Liver (tissue), 2 donors: ENCODE measurements at regions not wholly inside any gene's neighbourhood (a gene's known extent, or its start where the extent isn't known, plus 50 kb on each side); places are given as distances from the start of the nearest gene placed in this dataset.

Source experiments
- MAX ChIP-seq: IDR thresholded peaks from 2 replicates; pipeline ENCODE4 v1.6.1; 2016; ENCODE audit warnings: antibody characterized with exemption
- REST ChIP-seq: IDR thresholded peaks from 2 replicates; pipeline ENCODE4 v1.6.1; 2016; ENCODE audit warnings: antibody characterized with exemption, mild to moderate bottlenecking
- TF ChIP-seq, protein P1 (sequence below): fragments of 150-350 bp; IDR thresholded peaks from 2 replicates; pipeline ENCODE4 v1.5.1; 2017; ENCODE audit warnings: improper control_type of control experiment, low read depth, low read length; ENCODE audit not compliant: missing input control
- donor health status: healthy.

DNA sequence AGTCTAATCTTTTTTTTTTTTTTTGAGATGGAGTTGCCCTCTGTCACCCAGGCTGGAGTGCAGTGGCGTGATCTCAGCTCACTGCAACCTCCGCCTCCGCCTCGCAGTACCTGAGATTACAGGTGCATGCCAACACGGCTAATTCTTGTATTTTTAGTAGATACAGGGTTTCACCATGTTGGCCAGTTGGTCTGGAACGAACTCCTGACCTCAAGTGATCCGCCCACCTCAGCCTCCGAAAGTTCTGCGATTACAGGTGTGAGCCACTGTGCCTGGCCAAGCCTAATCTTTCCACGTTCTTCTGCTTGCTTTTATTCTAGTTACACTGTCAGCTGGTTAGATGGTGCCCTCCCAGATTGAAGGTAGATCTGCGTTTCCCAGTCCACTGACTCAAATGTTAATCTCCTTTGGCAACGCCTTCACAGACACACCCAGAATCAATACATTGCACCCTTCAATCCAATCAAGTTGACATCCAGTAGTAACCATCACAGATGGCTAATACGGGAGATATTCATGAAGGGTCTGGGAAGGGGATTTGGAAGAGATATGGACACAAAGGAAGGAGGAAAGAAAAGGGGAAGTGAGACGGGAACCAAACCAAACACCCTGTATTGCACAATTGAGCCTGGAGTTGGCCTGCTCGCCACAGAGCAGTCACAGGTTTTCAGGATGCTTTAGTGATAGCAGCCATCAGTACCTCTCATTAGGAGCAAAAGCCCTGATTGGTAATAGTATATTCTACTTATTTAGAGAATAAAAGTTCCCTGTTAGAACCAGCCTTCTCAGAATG is 229.8 kb downstream of the PIK3C3 start:
- TF ChIP-seq, protein P1, sequence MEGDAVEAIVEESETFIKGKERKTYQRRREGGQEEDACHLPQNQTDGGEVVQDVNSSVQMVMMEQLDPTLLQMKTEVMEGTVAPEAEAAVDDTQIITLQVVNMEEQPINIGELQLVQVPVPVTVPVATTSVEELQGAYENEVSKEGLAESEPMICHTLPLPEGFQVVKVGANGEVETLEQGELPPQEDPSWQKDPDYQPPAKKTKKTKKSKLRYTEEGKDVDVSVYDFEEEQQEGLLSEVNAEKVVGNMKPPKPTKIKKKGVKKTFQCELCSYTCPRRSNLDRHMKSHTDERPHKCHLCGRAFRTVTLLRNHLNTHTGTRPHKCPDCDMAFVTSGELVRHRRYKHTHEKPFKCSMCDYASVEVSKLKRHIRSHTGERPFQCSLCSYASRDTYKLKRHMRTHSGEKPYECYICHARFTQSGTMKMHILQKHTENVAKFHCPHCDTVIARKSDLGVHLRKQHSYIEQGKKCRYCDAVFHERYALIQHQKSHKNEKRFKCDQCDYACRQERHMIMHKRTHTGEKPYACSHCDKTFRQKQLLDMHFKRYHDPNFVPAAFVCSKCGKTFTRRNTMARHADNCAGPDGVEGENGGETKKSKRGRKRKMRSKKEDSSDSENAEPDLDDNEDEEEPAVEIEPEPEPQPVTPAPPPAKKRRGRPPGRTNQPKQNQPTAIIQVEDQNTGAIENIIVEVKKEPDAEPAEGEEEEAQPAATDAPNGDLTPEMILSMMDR: no peak
- no peak for TF ChIP-seq REST
- no peak for TF ChIP-seq MAX
